Retinal pigment epithelial cell (primary cell): ENCODE measurements at regions not wholly inside any gene's neighbourhood (a gene's known extent, or its start where the extent isn't known, plus 50 kb on each side); places are given as distances from the start of the nearest gene placed in this dataset.

Experiments
- DNase-seq: peaks from one replicate; pipeline ENCODE4 v3.0.0-alpha.2; 2010; ENCODE audit warnings: low read depth
- H3K4me3 ChIP-seq: 2 replicates; pipeline ENCODE4 v1.5.1; 2011; ENCODE audit warnings: mild to moderate bottlenecking, low read length, control low read depth, moderate library complexity
- CTCF ChIP-seq: conservative IDR thresholded peaks from 2 replicates; pipeline ENCODE4 v1.5.1; 2011; ENCODE audit warnings: low read depth, low read length, control low read depth, inconsistent platforms

- no peak overlapping the region for H3K4me3 ChIP-seq
- no peak for DNase-seq
- TF ChIP-seq CTCF = no peak
These were observed 163.7 kb upstream of the SERTAD2 start for GRCh38 chr2:64817453-64817852.

- TF ChIP-seq CTCF = no peak
- H3K4me3 ChIP-seq = no peak overlapping the region
- no peak for DNase-seq
These were observed 164.9 kb upstream of the SERTAD2 start for GRCh38 chr2:64818664-64819060.

GRCh38 chr2:64819361-64819760 lies 165.6 kb upstream of the SERTAD2 start:
- H3K4me3 ChIP-seq = no peak overlapping the region
- no peak for TF ChIP-seq CTCF
- DNase-seq = no peak

- no peak overlapping the region for H3K4me3 ChIP-seq
- no peak for TF ChIP-seq CTCF
- no peak for DNase-seq
These were observed 166.3 kb upstream of the SERTAD2 start for GRCh38 chr2:64819774-64820688.

GRCh38 chr2:64820901-64821300 lies 167.2 kb upstream of the SERTAD2 start:
- no peak for TF ChIP-seq CTCF
- H3K4me3 ChIP-seq = no peak overlapping the region
- DNase-seq = no peak

- TF ChIP-seq CTCF = no peak
- no peak overlapping the region for H3K4me3 ChIP-seq
- no peak for DNase-seq
These were observed 165.4 kb upstream of the SLC1A4 start for GRCh38 chr2:64823794-64824193.

- DNase-seq = no peak
- no peak for TF ChIP-seq CTCF
These were observed 163.2 kb upstream of the SLC1A4 start for GRCh38 chr2:64825831-64826491.

More at GRCh38 chr2:64825831-64826491, 163.2 kb upstream of the SLC1A4 start:
- H3K4me3 ChIP-seq = no peak overlapping the region
